Fibroblast of lung (primary cell): ENCODE measurements at regions not wholly inside any gene's neighbourhood (a gene's known extent, or its start where the extent isn't known, plus 50 kb on each side); places are given as distances from the start of the nearest gene placed in this dataset.

Experiments
- EZH2 ChIP-seq: IDR thresholded peaks from 2 replicates; pipeline ENCODE4 v1.5.1; 2012; ENCODE audit warnings: low read length, control low read depth, mild to moderate bottlenecking; ENCODE audit errors: missing control alignments
- TF ChIP-seq, protein P1 (sequence below), 2 donors: IDR thresholded peaks in 1 of 2; conservative IDR thresholded peaks in 1 of 2; 1 replicate in 1 of 2; 2 replicates in 1 of 2; pipeline ENCODE4 v1.5.1; 2011 to 2012; ENCODE audit warnings: low read length in 2 of 2, control low read depth in 1 of 2, inconsistent platforms in 1 of 2, low read depth in 1 of 2, mild to moderate bottlenecking in 1 of 2

DNA sequence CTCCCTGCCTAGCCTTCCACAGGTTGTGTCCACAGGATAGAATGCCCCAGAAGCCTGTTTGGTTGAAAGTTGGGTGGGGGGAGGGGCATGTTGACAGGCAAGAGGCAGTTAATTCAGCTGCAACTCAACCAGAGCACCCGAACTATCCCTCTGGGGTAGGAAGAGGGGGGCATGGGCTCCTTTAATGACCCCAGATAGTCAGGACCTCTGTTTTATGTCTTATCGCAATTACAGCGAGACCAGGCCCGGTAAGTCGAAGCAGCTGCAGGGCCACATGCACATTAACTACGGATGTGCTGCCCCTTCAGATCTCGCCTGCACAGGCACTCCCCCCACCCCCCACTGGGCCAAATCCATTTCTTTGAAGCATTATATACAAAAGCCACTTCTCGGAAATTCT, 363.8 kb upstream of the HNRNPA3 start:
- TF ChIP-seq, protein P1, sequence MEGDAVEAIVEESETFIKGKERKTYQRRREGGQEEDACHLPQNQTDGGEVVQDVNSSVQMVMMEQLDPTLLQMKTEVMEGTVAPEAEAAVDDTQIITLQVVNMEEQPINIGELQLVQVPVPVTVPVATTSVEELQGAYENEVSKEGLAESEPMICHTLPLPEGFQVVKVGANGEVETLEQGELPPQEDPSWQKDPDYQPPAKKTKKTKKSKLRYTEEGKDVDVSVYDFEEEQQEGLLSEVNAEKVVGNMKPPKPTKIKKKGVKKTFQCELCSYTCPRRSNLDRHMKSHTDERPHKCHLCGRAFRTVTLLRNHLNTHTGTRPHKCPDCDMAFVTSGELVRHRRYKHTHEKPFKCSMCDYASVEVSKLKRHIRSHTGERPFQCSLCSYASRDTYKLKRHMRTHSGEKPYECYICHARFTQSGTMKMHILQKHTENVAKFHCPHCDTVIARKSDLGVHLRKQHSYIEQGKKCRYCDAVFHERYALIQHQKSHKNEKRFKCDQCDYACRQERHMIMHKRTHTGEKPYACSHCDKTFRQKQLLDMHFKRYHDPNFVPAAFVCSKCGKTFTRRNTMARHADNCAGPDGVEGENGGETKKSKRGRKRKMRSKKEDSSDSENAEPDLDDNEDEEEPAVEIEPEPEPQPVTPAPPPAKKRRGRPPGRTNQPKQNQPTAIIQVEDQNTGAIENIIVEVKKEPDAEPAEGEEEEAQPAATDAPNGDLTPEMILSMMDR (conservative IDR thresholded peaks at IDR 0.05 in 1 of 2, IDR thresholded peaks at IDR 0.05 in 1 of 2; ENCODE audit: low read depth in 1 of 2, low read length in 2 of 2), result no peak
- TF ChIP-seq EZH2, result no peak
